Right lung (tissue), 2 donors: ENCODE measurements at regions not wholly inside any gene's neighbourhood (a gene's known extent, or its start where the extent isn't known, plus 50 kb on each side); places are given as distances from the start of the nearest gene placed in this dataset.
A peak's percentile ranks its signal among the peaks of the same experiment; 100 is the strongest.

Experiments
- DNase-seq, 2 donors: peaks; one replicate each; pipeline ENCODE4 v3.0.0-alpha.2; 2013

- no peak for DNase-seq
Measured at GRCh38 chr9:99365233-99365980, 143.3 kb downstream of the SEC61B start.

GRCh38 chr9:99366183-99366582 lies 144.1 kb downstream of the SEC61B start:
- DNase-seq, result no peak

- DNase-seq, result no peak
Measured at GRCh38 chr9:99366621-99367020, 144.5 kb downstream of the SEC61B start.

- peak; percentile 29 to 46 for DNase-seq
Measured at GRCh38 chr9:99368341-99369326, 146.6 kb downstream of the SEC61B start.

GRCh38 chr9:99369327-99369722 lies 147.2 kb downstream of the SEC61B start:
- DNase-seq, result no peak

GRCh38 chr9:99370376-99370775 lies 148.3 kb downstream of the SEC61B start:
- DNase-seq, result peak; percentile 75 to 80

- no peak for DNase-seq
Measured at GRCh38 chr9:99371376-99371775, 149.3 kb downstream of the SEC61B start.

GRCh38 chr9:99373912-99374311 lies 151.8 kb downstream of the SEC61B start:
- DNase-seq, result no peak

- no peak for DNase-seq
Measured at GRCh38 chr9:99374793-99375192, 152.7 kb downstream of the SEC61B start.

- no peak for DNase-seq
Measured at GRCh38 chr9:99375481-99375880, 153.4 kb downstream of the SEC61B start.

GRCh38 chr9:99377790-99378775 lies 156.0 kb downstream of the SEC61B start:
- no peak for DNase-seq

GRCh38 chr9:99383536-99383935 lies 161.5 kb downstream of the SEC61B start:
- DNase-seq, result no peak

- no peak for DNase-seq
Measured at GRCh38 chr9:99385215-99385614, 163.1 kb downstream of the SEC61B start.

- no peak for DNase-seq
Measured at GRCh38 chr9:99385814-99386279, 163.8 kb downstream of the SEC61B start.

GRCh38 chr9:99387431-99387830 lies 165.3 kb downstream of the SEC61B start:
- no peak for DNase-seq

GRCh38 chr9:99389087-99390033 lies 167.3 kb downstream of the SEC61B start:
- DNase-seq, result no peak

GRCh38 chr9:99391937-99392594 lies 170.0 kb downstream of the SEC61B start:
- no peak for DNase-seq

GRCh38 chr9:99392986-99393385 lies 170.9 kb downstream of the SEC61B start:
- DNase-seq, result no peak

GRCh38 chr9:99393993-99394392 lies 171.9 kb downstream of the SEC61B start:
- no peak for DNase-seq

- DNase-seq, result no peak
Measured at GRCh38 chr9:99398241-99398640, 176.2 kb downstream of the SEC61B start.
